ENCODE measurements at regions not wholly inside any gene's neighbourhood (a gene's known extent, or its start where the extent isn't known, plus 50 kb on each side); places are given as distances from the start of the nearest gene placed in this dataset.

- TF ChIP-seq CTCF (IDR thresholded peaks at IDR 0.05) (no peak), EZH2phosphoT487 (IDR thresholded peaks at IDR 0.05) (no peak)
Observed at GRCh38 chr3:153250446-153250845, 88.4 kb downstream of the RAP2B start.
